HG02852 (cell line): ENCODE measurements at regions not wholly inside any gene's neighbourhood (a gene's known extent, or its start where the extent isn't known, plus 50 kb on each side); places are given as distances from the start of the nearest gene placed in this dataset.

Experiments used
- ATAC-seq: cut with Tn5 transposase; IDR thresholded peaks from one replicate; pipeline ENCODE4 v1.9.1; 2021; ENCODE audit warnings: mild to moderate bottlenecking, moderate library complexity; ENCODE audit not compliant: unreplicated experiment

- ATAC-seq, result no peak
Measured at GRCh38 chr9:29826421-29826820, 2253.1 kb upstream of the C9orf72 start.

DNA sequence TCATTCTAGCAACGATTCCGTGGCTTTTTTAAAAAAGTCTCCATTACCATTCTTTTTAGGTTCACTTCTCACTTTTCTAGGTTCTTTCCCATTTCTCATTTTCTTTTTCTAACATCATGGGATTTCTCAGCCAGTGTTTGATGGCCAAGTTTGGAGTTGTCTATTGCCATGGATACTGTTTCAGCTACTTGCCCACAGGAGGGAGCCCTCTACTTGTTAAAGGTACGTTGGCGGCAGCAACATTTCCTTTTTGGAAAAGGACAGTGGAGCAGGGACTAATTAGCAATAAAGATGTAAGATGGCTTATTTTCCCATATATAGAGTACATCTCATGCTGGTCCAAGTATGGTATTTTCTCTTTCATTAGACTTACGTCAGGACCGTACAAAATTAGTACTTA, 2257.5 kb upstream of the C9orf72 start:
- ATAC-seq, result no peak

GRCh38 chr9:29838491-29839020, 2265.3 kb upstream of the C9orf72 start:
- ATAC-seq, result no peak

GRCh38 chr9:29844251-29844650, 2271.0 kb upstream of the C9orf72 start:
- no peak for ATAC-seq

GRCh38 chr9:29850664-29851063, 2277.4 kb upstream of the C9orf72 start:
- no peak for ATAC-seq

- ATAC-seq, result no peak
Measured at GRCh38 chr9:29861803-29862202, 2288.5 kb upstream of the C9orf72 start.

GRCh38 chr9:29865764-29866313, 2292.6 kb upstream of the C9orf72 start:
- ATAC-seq, result no peak

- ATAC-seq, result no peak
Measured at GRCh38 chr9:29866556-29866955, 2293.3 kb upstream of the C9orf72 start.

- no peak for ATAC-seq
Measured at GRCh38 chr9:29873579-29873978, 2300.3 kb upstream of the C9orf72 start.

GRCh38 chr9:29875547-29875946, 2302.3 kb upstream of the C9orf72 start:
- no peak for ATAC-seq

DNA sequence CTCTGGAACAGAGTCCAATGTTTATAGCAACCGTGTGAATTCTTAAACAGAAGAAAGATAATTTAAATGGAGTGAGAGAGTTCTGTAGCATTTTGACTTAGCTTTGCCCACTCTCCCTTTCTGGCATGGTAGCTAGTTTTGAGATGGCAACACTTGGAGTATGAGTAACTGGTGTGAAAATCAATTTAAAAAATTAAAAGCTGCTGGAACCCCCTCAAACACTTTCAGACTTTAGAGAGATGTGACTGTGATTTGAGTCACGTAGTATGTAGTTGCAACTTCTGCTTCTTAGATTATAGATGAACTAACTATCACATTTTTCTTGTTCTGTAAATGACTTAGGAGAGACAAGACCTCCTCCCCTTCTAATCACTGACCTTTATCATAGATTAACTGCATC, 2309.5 kb upstream of the C9orf72 start:
- ATAC-seq, result no peak

DNA sequence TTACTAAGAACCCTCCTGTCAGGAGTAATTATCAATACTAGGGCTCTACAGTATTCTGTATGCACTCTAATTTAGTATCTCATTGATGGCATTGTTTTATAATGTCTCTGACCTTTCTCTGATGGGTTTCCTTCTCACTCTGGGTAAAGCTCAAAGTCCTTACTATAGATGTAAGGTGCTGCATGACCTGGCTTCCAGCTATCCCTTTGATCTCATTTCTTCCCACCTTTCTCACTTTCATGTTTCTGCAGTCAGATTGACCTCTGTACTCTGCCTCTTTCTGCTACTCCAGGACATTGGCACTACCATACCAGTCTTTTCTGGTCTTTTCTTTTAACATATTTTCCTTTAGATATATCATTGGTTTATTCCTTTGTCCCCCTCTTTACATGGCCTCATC, 2332.8 kb upstream of the C9orf72 start:
- no peak for ATAC-seq

GRCh38 chr9:29928072-29928471, 2354.8 kb upstream of the C9orf72 start:
- ATAC-seq, result no peak

DNA sequence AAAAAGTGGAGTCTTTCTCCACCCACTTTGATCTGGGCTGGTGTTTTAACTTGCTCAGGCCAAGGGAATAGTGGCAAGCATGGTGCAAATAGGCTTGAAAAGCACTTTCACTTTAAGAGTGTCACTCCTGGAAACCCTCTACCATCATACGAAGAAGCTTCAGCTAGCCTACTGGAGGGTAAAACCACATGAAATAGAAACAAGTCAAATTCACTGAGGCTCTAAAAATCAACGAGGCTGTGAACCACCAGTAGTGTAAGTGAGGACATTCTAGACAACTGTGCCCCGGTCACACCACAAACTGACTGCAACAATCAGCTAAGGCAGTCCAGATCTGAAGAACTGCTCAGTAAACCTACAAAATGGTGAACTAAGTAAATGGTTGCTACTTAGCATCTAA, 2366.3 kb upstream of the C9orf72 start:
- no peak for ATAC-seq

GRCh38 chr9:29945012-29945411, 2371.7 kb upstream of the C9orf72 start:
- ATAC-seq, result no peak

GRCh38 chr9:29958469-29958868, 2385.2 kb upstream of the C9orf72 start:
- ATAC-seq, result no peak

GRCh38 chr9:29965834-29966233, 2392.6 kb upstream of the C9orf72 start:
- no peak for ATAC-seq

DNA sequence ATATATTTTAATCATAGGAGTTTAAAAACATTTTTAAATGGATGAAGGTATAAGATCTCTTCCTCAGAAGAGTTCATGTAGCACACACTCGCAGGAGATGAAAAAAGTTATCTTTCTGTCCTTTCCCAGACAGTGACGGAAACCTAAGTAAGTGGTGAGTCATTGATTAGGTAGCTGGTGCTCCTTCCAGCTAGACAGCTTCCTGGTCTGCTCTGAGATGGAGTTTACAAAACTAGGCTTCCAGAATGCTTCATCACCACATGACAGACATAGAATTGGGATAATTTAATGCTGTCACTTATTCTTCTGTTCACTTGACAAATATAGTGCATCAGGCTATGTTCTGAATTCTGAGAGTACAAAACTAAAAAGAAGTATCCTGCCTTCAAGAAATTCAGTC, 2393.0 kb upstream of the C9orf72 start:
- ATAC-seq, result no peak

DNA sequence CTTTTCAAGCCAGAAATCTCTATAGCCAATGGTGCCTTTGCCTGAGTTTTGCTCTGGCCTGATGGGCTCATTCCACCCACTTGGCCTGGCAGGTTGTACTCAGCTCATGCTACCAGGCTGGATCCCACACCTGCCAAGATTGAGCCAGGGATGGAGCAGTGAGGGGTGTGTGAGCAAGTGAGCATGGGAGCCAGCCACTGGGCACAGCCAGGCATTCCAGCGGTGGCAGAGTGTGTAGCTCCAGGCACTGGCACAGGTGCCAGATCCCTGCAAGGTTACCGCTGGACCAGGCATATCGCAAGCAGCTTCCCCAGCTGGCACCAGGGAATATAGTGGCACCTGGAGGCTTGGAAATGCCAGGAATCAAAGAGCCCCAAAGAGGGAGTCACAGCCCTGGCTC, 2395.6 kb upstream of the C9orf72 start:
- ATAC-seq, result no peak

DNA sequence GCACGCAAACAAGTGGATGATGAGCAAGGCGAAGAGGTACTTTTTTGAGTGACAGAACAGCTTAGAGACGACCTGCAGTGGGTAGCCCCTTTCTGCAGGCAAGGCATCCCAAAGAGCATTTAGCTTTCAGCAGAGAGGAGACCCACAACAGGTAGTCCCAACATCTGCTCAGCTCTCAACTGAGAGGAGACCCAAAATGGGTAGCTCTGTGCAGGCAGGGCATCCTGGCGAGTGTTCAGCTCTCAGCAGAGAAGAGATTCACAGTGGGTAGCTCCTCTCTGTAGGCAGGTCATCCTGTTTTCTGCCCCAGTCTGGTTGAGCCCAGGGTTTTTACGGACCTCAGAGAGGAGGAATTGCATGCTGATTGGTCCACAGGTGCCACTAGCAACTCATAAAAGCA, 2396.1 kb upstream of the C9orf72 start:
- ATAC-seq, result no peak

DNA sequence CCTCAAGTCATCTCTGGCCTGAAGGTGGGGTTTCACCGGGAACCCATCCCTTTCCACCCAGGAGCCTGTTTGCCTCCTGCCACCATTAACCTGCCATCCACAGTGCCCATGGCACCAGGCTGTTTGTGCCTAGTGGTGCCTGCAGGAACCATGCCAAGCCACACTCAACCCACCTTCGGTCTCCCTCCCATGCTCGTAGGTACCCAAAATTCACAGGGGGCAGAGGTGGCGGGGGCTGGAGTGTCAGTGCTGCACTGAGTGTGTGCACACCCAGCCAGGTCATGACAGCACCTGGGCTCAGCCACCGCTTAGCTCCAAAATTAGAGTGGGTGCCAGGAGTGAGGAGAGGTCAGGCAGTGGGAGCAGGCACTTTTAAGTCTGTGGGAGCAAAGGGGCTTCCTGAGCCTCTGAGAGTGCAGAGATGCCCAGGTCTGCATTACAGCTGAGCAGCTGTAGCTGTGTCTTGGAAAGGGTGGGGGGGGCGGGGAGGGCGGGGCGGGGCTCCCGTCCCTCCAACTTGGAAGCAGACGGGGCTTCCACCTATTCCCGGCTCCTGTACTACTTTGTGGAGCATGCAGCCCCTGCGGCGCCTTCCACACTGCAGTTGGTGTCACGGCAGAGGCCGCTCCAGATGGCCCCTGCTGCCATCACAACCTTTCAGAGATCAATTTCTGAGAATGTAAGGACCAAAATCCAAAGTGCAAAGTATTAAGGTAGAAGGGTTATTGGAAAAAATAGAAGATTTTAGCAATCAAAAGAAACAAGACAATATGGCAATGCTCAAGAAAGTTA, 2396.8 kb upstream of the C9orf72 start:
- no peak for ATAC-seq

DNA sequence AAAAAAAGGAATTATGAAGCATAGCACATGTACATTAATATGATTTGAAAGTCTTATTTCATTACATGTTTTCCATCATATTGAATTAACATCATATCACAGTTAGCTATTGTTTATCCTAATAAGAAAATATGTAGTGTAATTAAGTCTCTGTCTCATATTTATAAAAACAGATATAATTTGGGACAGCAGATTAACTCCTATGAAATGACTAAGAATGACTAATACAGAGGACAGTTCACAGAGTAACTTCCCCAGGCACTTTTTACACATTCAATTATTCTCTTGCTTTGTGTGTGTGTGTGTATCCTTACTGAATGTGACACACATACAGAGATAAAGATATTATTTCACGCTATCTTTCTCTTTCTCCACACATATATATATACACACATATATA, 2400.9 kb upstream of the C9orf72 start:
- ATAC-seq, result no peak

GRCh38 chr9:29976981-29977380, 2403.7 kb upstream of the C9orf72 start:
- ATAC-seq, result no peak
